Omental fat pad (tissue), 3 donors: ENCODE measurements at regions not wholly inside any gene's neighbourhood (a gene's known extent, or its start where the extent isn't known, plus 50 kb on each side); places are given as distances from the start of the nearest gene placed in this dataset.

Source experiments
- ATAC-seq: fragments of 150-250 bp; one replicate; pipeline ENCODE4 v1.9.1; 2016; ENCODE audit warnings: mild to moderate bottlenecking, moderate library complexity; ENCODE audit not compliant: low FRiP score
- DNase-seq: peaks from one replicate; pipeline ENCODE4 v3.0.0-alpha.2; 2019; ENCODE audit warnings: low spot score
- TF ChIP-seq, protein P1 (sequence below), 3 donors: fragments of 450-650 bp; IDR thresholded peaks; one replicate each; pipeline ENCODE4 v1.5.1; 2016 to 2017; ENCODE audit warnings: antibody characterized with exemption in 3 of 3, mild to moderate bottlenecking in 3 of 3, moderate library complexity in 2 of 3

DNA sequence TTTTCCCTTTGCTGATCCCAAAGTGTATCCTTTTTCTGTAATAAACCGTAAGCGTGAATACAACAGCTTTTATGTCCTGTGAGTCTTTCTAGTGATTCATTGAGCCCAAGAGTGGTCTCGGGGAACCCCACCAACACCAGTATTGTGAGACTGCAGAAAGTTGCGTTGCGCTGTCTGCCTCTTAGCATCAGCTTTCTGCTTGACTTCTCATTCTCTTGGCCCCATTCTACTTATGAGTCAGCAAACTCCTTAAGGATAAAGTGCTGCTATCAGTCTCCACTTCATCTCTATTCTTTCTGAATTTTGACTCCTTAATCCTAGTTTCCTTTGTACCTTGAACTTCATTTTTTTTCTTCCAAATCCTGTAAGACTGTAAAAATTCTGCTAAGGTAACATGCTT, 184.3 kb upstream of the MBL2 start:
- DNase-seq = no peak
- TF ChIP-seq, protein P1, sequence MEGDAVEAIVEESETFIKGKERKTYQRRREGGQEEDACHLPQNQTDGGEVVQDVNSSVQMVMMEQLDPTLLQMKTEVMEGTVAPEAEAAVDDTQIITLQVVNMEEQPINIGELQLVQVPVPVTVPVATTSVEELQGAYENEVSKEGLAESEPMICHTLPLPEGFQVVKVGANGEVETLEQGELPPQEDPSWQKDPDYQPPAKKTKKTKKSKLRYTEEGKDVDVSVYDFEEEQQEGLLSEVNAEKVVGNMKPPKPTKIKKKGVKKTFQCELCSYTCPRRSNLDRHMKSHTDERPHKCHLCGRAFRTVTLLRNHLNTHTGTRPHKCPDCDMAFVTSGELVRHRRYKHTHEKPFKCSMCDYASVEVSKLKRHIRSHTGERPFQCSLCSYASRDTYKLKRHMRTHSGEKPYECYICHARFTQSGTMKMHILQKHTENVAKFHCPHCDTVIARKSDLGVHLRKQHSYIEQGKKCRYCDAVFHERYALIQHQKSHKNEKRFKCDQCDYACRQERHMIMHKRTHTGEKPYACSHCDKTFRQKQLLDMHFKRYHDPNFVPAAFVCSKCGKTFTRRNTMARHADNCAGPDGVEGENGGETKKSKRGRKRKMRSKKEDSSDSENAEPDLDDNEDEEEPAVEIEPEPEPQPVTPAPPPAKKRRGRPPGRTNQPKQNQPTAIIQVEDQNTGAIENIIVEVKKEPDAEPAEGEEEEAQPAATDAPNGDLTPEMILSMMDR (IDR thresholded peaks at IDR 0.05) = no peak
- no peak for ATAC-seq

DNA sequence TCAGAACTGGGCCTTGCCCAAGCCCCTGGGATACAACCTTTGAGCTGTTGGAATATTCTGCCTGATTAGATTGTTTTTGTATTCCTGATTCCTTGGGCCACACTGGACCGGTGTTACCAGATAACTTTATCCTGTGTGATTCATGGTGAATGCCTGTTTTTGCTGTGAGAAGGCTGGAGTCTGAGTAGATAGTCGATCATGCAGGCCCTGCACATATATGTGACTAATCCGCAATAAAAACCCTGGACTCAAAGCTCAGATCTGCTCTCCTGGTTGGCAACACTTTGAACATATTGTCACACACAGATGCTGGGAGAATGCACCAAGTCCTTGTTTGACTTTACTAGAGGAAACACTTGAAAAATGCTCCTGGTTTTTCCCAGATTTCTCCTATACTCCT, 183.9 kb upstream of the MBL2 start:
- ATAC-seq (no peak), DNase-seq (no peak)
- TF ChIP-seq, protein P1 (IDR thresholded peaks at IDR 0.05) = no peak

DNA sequence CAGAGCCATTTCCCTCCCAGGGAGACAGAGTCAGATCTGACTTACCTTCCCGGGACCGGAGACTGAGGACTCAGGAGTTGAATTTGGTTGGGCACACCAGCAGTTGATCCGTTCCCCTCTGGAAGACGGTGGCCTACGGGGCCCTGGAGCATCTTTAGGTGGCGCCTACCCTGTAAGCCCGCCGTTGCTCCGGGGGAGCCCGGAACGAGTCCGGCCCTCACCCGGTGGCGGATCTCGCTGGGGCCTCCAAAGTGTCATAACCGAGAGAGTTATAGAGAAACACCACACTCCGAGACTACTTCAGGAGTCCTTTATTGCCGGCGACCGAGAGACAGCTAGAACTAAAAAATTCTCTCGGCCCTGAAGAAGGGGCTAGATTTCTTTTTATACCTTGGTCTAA, 182.8 kb upstream of the MBL2 start:
- ATAC-seq = no peak
- no peak for DNase-seq
- TF ChIP-seq, protein P1 (IDR thresholded peaks at IDR 0.05) = no peak

DNA sequence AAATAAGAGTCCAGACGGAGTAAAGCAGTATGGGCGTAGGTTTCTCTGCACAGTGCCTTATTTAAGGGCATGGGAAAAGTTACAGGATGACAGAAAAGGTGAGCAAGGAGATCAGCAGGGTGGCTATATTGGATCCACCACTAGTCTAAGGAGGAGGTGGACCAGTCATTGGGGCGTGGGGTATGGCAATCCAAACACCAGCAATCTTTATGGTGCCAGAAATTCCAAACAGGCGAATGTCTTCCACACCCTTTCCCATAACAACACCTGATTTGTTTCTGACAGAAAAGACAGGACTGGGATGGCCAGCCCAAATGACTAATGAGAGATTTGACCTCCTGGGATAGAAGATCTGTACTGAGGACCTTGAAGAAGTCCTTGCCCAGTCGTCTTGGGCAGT, 181.8 kb upstream of the MBL2 start:
- no peak for DNase-seq
- TF ChIP-seq, protein P1 (IDR thresholded peaks at IDR 0.05) = no peak
- ATAC-seq = no peak

DNA sequence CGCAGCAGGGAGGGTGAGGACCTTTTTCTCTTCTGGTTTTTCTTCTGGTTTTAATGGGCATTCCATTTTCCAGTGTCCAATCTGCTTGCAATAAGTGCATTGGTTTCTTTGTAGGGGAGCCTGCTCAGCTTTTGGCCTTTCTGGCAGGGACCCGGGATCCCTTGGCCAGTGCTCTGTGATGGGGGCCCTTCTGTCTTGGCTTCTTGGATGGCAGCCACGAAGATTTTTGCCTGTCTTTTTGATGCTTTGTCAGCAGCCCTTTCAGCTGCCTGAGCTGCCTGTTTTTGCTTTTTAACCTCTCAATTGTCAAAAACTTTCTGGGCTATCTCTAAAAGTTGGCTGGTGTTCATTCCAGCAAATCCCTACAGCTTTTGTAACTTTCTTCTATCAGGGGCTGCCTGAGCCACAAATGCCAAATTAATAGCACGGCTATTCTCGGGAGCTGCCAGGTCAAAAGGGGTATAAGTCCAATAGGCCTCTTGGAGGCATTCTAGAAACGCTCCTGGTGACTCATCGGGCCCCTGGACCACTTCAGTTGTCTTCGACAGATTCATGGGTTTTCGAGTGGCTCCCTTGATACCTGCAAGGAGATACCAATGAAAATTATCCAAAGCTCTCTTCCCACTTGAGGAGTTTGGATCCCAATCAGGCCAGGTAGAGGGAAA, 179.9 kb upstream of the MBL2 start:
- ATAC-seq (no peak), DNase-seq (no peak)
- TF ChIP-seq, protein P1 (IDR thresholded peaks at IDR 0.05) = no peak

DNA sequence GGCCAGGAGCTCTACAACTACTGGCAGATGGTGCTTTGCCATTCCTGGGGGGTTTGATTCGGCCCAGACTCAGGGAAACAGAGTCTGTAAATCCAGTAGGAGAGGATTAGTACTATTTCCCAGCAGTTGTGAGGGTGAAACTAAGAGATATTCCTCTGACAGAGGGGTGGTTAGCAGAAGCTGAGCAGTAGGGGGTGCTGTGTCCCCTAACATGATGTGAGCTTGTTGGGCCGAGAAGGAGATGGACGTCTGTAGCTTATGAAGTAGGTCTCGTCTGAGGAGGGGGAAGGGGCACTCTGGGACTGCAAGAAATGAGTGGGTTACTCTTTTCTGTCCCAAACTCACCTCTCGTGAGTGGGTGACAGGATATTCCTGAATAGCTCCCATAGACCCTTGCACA, 179.2 kb upstream of the MBL2 start:
- ATAC-seq (no peak), DNase-seq (no peak)
- TF ChIP-seq, protein P1 (IDR thresholded peaks at IDR 0.05) = no peak

DNA sequence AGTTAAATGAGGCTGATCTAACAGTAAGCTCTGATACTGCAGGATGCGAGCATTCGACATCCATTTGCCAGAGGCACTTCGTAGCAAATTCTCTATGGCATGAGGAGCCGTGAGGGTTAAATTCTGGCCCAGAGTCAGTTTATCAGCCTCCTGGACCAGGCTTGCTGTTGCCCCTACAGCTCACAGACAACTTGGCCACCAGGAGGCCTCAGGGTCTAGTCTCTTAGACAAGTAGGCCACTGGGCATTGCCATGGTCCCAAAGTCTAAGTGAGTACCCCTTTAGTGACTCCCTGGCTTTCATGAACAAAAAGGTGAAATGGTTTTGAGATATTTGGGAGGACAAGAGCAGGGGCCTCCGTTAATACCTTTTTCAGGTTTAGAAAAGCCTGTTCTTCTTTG, 178.0 kb upstream of the MBL2 start:
- DNase-seq = no peak
- TF ChIP-seq, protein P1 (IDR thresholded peaks at IDR 0.05) = no peak
- ATAC-seq = no peak
